CD8-positive, alpha-beta memory T cell (primary cell): ENCODE measurements at regions not wholly inside any gene's neighbourhood (a gene's known extent, or its start where the extent isn't known, plus 50 kb on each side); places are given as distances from the start of the nearest gene placed in this dataset.

Source experiments
- CTCF ChIA-PET: fragments of 350-600 bp; sonication (Branson Sonifier 250); formaldehyde crosslinking; loops from one replicate; lab custom pipeline; 2021; ENCODE audit warnings: antibody characterized with exemption; lab: Charles Lee
- POLR2A ChIA-PET: fragments of 350-600 bp; sonication (Branson Sonifier 250); formaldehyde crosslinking; loops from one replicate; lab custom pipeline; 2021; ENCODE audit warnings: antibody characterized with exemption; lab: Charles Lee
- DNase-seq, 5 donors: peaks; one replicate each; pipeline versions ENCODE4 v3.0.0 to v3.0.0-alpha.2; 2020 to 2022; ENCODE audit warnings: mixed read lengths in 1 of 5
- H3K27ac ChIP-seq: one replicate; pipeline ENCODE4 v1.7.0; 2013; ENCODE audit warnings: low read depth, mild to moderate bottlenecking, low read length, moderate library complexity
- H3K27me3 ChIP-seq: 2 replicates; pipeline ENCODE4 v1.7.0; 2013; ENCODE audit warnings: low read length, mild to moderate bottlenecking; ENCODE audit not compliant: insufficient read depth, poor library complexity, severe bottlenecking
- H3K36me3 ChIP-seq: 2 replicates; pipeline ENCODE4 v1.7.0; 2013; ENCODE audit warnings: mild to moderate bottlenecking, low read length, moderate library complexity; ENCODE audit not compliant: insufficient read depth
- H3K4me1 ChIP-seq: 2 replicates; pipeline ENCODE4 v1.7.0; 2013; ENCODE audit warnings: mild to moderate bottlenecking, low read length, moderate library complexity; ENCODE audit not compliant: insufficient read depth
- H3K4me3 ChIP-seq: 2 replicates; pipeline ENCODE4 v1.7.0; 2013; ENCODE audit warnings: mild to moderate bottlenecking, low read length
- H3K9me3 ChIP-seq: 2 replicates; pipeline ENCODE4 v1.7.0; 2013; ENCODE audit warnings: mild to moderate bottlenecking, low read length
- H3K27ac Mint-ChIP-seq, 8 donors: one replicate each; pipeline ENCODE4 v1.8.0; 2020 to 2021; ENCODE audit warnings: mixed read lengths in 8 of 8, mild to moderate bottlenecking in 6 of 8, inconsistent platforms in 3 of 8, moderate library complexity in 3 of 8
- H3K27me3 Mint-ChIP-seq, 2 donors: one replicate each; pipeline ENCODE4 v1.8.0; 2020 to 2021; ENCODE audit warnings: mixed read lengths in 2 of 2, mild to moderate bottlenecking in 1 of 2, moderate library complexity in 1 of 2
- H3K36me3 Mint-ChIP-seq, 3 donors: one replicate each; pipeline ENCODE4 v1.8.0; 2020 to 2021; ENCODE audit warnings: mixed read lengths in 3 of 3, inconsistent platforms in 1 of 3, mild to moderate bottlenecking in 1 of 3
- H3K4me1 Mint-ChIP-seq, 3 donors: one replicate each; pipeline ENCODE4 v1.8.0; 2020 to 2021; ENCODE audit warnings: mixed read lengths in 3 of 3, inconsistent platforms in 1 of 3, mild to moderate bottlenecking in 1 of 3
- H3K4me3 Mint-ChIP-seq, 7 donors: one replicate each; pipeline ENCODE4 v1.8.0; 2020 to 2021; ENCODE audit warnings: mixed read lengths in 7 of 7, mild to moderate bottlenecking in 6 of 7, moderate library complexity in 4 of 7, inconsistent platforms in 2 of 7
- H3K9me3 Mint-ChIP-seq, 5 donors: one replicate each; pipeline ENCODE4 v1.8.0; 2020 to 2022; ENCODE audit warnings: mixed read lengths in 5 of 5, mild to moderate bottlenecking in 3 of 5, moderate library complexity in 2 of 5, inconsistent platforms in 1 of 5

- ChIA-PET CTCF (no interaction called here), POLR2A (no interaction called here)
- Histone ChIP-seq H3K9me3 (no peaks in the 10 kb centered on the region), H3K27me3 (no peaks in the 10 kb centered on the region), H3K36me3 (no peaks in the 10 kb centered on the region), H3K27ac (no peak overlapping the region), H3K4me3 (no peak overlapping the region), H3K4me1 (no peaks in the 10 kb centered on the region)
- H3K4me1 Mint-ChIP-seq: no peaks in the 10 kb centered on the region
- no peak overlapping the region for H3K4me3 Mint-ChIP-seq
- DNase-seq: no peak
- H3K27ac Mint-ChIP-seq: no peak overlapping the region
- no peaks in the 10 kb centered on the region for H3K36me3 Mint-ChIP-seq
- H3K9me3 Mint-ChIP-seq: peaks cover 0 to 10% (median 5%) of the 10 kb centered on the region in 5 donors
- H3K27me3 Mint-ChIP-seq: no peaks in the 10 kb centered on the region
These were observed 198.5 kb downstream of the INHBA start for GRCh38 chr7:41504214-41504980.

- peaks cover 0 to 10% (median 5%) of the 10 kb centered on the region in 5 donors for H3K9me3 Mint-ChIP-seq
- no peak overlapping the region for H3K27ac ChIP-seq
- no peak overlapping the region for H3K4me3 Mint-ChIP-seq
- H3K4me1 Mint-ChIP-seq: no peaks in the 10 kb centered on the region
- DNase-seq: no peak
- H3K36me3 Mint-ChIP-seq: no peaks in the 10 kb centered on the region
- H3K36me3 ChIP-seq: no peaks in the 10 kb centered on the region
- no peaks in the 10 kb centered on the region for H3K9me3 ChIP-seq
- H3K4me3 ChIP-seq: no peak overlapping the region
- no peak overlapping the region for H3K27ac Mint-ChIP-seq
- no peaks in the 10 kb centered on the region for H3K27me3 ChIP-seq
- CTCF ChIA-PET: no interaction called here
- POLR2A ChIA-PET: no interaction called here
- H3K4me1 ChIP-seq: no peaks in the 10 kb centered on the region
- H3K27me3 Mint-ChIP-seq: no peaks in the 10 kb centered on the region
These were observed 199.5 kb downstream of the INHBA start for GRCh38 chr7:41503438-41503837.

- no peaks in the 10 kb centered on the region for H3K9me3 ChIP-seq
- Mint-ChIP-seq H3K27ac (no peak overlapping the region), H3K9me3 (peaks cover 1 to 10% (median 2%) of the 10 kb centered on the region in 5 donors), H3K4me3 (no peak overlapping the region), H3K36me3 (no peaks in the 10 kb centered on the region), H3K27me3 (no peaks in the 10 kb centered on the region), H3K4me1 (no peaks in the 10 kb centered on the region)
- ChIA-PET CTCF (no interaction called here), POLR2A (no interaction called here)
- no peaks in the 10 kb centered on the region for H3K36me3 ChIP-seq
- no peaks in the 10 kb centered on the region for H3K4me1 ChIP-seq
- H3K4me3 ChIP-seq: no peak overlapping the region
- no peak overlapping the region for H3K27ac ChIP-seq
- DNase-seq: no peak
- no peaks in the 10 kb centered on the region for H3K27me3 ChIP-seq
These were observed 201.4 kb downstream of the INHBA start for GRCh38 chr7:41501466-41501865.

DNA sequence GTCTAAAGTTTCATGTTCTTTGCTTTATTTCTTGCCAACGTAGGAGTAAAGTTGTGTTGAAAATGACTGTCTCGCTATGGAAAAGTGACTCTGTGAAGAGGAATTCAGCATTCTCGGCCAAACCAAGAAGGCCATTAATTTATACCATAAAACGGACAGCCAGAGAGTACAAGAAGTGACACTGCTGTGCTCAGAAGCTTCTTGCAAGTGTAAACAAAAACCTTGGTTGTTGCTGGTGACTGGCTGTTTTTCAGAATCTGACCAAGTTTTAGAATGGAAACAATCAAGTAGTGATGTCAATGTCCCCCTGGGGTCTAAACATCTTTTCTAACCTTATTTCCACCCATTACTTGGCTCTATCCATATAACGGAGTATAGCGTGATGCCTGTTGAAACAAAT is 201.9 kb downstream of the INHBA start:
- no peaks in the 10 kb centered on the region for H3K4me1 Mint-ChIP-seq
- H3K36me3 Mint-ChIP-seq: no peaks in the 10 kb centered on the region
- Histone ChIP-seq H3K36me3 (no peaks in the 10 kb centered on the region), H3K4me1 (no peaks in the 10 kb centered on the region), H3K27me3 (no peaks in the 10 kb centered on the region), H3K27ac (no peak overlapping the region), H3K9me3 (no peaks in the 10 kb centered on the region), H3K4me3 (no peak overlapping the region)
- CTCF ChIA-PET: no interaction called here
- no peaks in the 10 kb centered on the region for H3K27me3 Mint-ChIP-seq
- POLR2A ChIA-PET: no interaction called here
- H3K9me3 Mint-ChIP-seq: peaks cover 0 to 10% (median 2%) of the 10 kb centered on the region in 5 donors
- H3K27ac Mint-ChIP-seq: no peak overlapping the region
- DNase-seq: no peak
- H3K4me3 Mint-ChIP-seq: no peak overlapping the region

DNA sequence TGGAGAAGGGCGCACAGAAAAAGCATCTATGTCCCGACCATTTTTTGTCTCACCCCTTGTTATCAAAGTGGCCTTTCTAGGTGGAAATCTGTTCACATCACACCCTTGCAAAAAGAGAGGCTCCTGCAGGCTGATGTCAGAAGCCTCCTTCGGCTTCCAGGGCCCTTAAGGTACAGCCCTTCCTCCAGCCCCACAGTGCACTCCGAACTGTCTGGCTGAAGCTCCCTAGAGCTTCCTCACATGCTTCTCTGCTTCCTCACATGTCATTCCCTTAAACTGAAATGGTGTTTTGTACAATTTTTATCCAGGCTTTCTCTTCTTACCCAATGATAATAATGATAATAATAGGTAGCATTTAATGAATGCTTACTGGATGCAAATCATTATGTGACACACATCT is 210.3 kb downstream of the INHBA start:
- no peaks in the 10 kb centered on the region for H3K9me3 ChIP-seq
- no peaks in the 10 kb centered on the region for H3K27me3 ChIP-seq
- ChIA-PET CTCF (no interaction called here), POLR2A (no interaction called here)
- H3K4me1 Mint-ChIP-seq: no peaks in the 10 kb centered on the region
- H3K27ac Mint-ChIP-seq: no peak overlapping the region
- H3K27me3 Mint-ChIP-seq: peaks cover 0 to 1% of the 10 kb centered on the region in 2 donors
- peaks cover 0 to 4% (median 3%) of the 10 kb centered on the region in 5 donors for H3K9me3 Mint-ChIP-seq
- no peaks in the 10 kb centered on the region for H3K4me1 ChIP-seq
- DNase-seq: no peak
- H3K36me3 ChIP-seq: no peaks in the 10 kb centered on the region
- H3K4me3 ChIP-seq: no peak overlapping the region
- H3K27ac ChIP-seq: no peak overlapping the region
- no peaks in the 10 kb centered on the region for H3K36me3 Mint-ChIP-seq
- no peak overlapping the region for H3K4me3 Mint-ChIP-seq

DNA sequence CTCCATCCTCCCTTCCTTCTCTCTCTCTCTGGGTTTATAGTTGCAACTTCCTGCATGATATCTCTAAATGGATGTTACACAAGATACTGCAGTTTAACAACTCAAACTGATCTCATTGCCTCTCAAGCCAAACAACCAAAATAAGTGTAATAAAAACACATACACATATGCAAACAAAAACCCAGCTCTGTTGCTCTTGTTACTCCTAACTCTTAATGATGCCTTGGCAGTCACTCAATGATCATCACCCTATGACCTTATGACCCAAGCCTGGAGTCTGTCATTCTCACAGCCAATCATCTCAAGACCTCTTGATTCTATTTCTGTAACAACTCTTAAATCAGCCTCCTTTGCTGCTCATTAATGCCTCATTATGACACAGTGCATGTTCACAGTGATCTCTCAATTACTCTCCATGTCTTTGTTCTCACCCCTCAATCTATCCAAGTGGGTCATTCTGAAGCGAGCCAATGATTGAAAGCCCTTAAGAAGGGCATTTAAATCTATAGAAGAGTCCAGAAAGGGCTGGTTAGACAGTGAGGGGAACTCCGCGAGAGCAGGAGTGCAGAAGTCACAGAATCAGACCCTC is 210.9 kb downstream of the INHBA start:
- Mint-ChIP-seq H3K27ac (no peak overlapping the region), H3K9me3 (peaks cover 0 to 4% (median 3%) of the 10 kb centered on the region in 5 donors), H3K4me1 (no peaks in the 10 kb centered on the region), H3K36me3 (no peaks in the 10 kb centered on the region), H3K27me3 (peaks cover 0 to 1% of the 10 kb centered on the region in 2 donors), H3K4me3 (no peak overlapping the region)
- Histone ChIP-seq H3K27ac (no peak overlapping the region), H3K27me3 (no peaks in the 10 kb centered on the region), H3K4me1 (no peaks in the 10 kb centered on the region), H3K36me3 (no peaks in the 10 kb centered on the region), H3K9me3 (no peaks in the 10 kb centered on the region), H3K4me3 (no peak overlapping the region)
- no peak for DNase-seq
- ChIA-PET CTCF (no interaction called here), POLR2A (no interaction called here)

DNA sequence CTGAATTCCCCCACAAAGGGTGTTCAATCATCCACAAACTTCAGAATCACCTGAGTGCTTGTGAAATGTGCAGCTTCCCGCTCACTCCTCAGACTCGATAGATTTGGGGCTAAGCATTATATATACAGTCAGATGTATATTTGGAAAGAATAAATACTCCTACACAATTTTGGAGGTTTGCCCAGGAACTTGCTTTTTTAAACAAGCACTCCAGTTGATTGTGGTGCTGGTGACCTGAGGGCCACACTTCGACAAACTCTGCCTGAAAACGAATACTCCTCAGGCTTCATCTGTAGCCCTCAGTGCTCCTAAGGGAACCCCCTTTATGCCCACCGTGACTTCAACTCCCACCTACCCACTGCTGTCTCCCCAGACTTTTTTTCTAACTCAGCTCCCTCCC is 211.6 kb downstream of the INHBA start:
- peaks cover 0 to 4% (median 3%) of the 10 kb centered on the region in 5 donors for H3K9me3 Mint-ChIP-seq
- POLR2A ChIA-PET: no interaction called here

DNA sequence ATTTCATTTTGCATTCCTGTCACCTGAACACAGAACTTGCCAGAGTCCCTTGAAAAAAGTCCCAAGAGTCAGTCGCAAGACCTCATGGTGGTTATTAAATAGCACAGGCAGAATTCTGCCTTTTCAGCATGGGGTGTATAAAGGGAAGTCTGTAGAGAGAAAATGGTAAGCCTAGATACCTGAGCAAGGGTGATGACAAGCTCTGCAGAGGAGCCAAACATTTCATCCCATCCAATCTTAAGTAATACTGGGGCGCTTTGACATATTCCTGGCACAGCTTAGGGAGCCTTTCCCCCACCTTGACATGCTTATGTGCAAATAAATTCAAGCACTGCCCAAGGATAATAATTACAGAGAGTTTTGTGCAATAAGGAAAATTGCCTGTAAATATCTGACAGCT is 213.0 kb downstream of the INHBA start:
- ChIA-PET CTCF (interaction anchor here (1.6 kb wide), 1 partner anchor 12 kb away, joined by 3 read pairs; no protein-coding TSS in a partner anchor), POLR2A (no interaction called here)
- Histone ChIP-seq H3K9me3 (no peaks in the 10 kb centered on the region), H3K27ac (no peak overlapping the region), H3K4me1 (no peaks in the 10 kb centered on the region), H3K36me3 (no peaks in the 10 kb centered on the region), H3K4me3 (no peak overlapping the region), H3K27me3 (no peaks in the 10 kb centered on the region)
- Mint-ChIP-seq H3K9me3 (peaks cover 0 to 4% (median 3%) of the 10 kb centered on the region in 5 donors), H3K36me3 (no peaks in the 10 kb centered on the region), H3K27me3 (peaks cover 0 to 1% of the 10 kb centered on the region in 2 donors), H3K4me1 (no peaks in the 10 kb centered on the region), H3K4me3 (no peak overlapping the region), H3K27ac (no peak overlapping the region)
- no peak for DNase-seq

More for the DNA sequence above, 211.6 kb downstream of the INHBA start:
- Mint-ChIP-seq H3K36me3 (no peaks in the 10 kb centered on the region), H3K27me3 (peaks cover 0 to 1% of the 10 kb centered on the region in 2 donors), H3K27ac (no peak overlapping the region), H3K4me1 (no peaks in the 10 kb centered on the region), H3K4me3 (no peak overlapping the region)
- CTCF ChIA-PET: no interaction called here
- Histone ChIP-seq H3K27me3 (no peaks in the 10 kb centered on the region), H3K9me3 (no peaks in the 10 kb centered on the region), H3K4me1 (no peaks in the 10 kb centered on the region), H3K4me3 (no peak overlapping the region), H3K36me3 (no peaks in the 10 kb centered on the region), H3K27ac (no peak overlapping the region)
- DNase-seq: no peak
